Stimulated activated CD8-positive, alpha-beta memory T cell treated with anti-CD3 and anti-CD28 coated beads, Interleukin-15, amount 100 ng/mL, for 48 hours (primary cell): ENCODE measurements at regions not wholly inside any gene's neighbourhood (a gene's known extent, or its start where the extent isn't known, plus 50 kb on each side); places are given as distances from the start of the nearest gene placed in this dataset.
"Not testable (repeated sequence)": the region's sequence is repeated elsewhere in the genome, so short reads cannot be mapped to it uniquely, and the experiment has no call there.

ENCODE experiments used
- DNase-seq, 2 donors: peaks; one replicate each; pipeline ENCODE4 v3.0.0-alpha.2; 2020; ENCODE audit warnings: low read depth in 2 of 2

DNA sequence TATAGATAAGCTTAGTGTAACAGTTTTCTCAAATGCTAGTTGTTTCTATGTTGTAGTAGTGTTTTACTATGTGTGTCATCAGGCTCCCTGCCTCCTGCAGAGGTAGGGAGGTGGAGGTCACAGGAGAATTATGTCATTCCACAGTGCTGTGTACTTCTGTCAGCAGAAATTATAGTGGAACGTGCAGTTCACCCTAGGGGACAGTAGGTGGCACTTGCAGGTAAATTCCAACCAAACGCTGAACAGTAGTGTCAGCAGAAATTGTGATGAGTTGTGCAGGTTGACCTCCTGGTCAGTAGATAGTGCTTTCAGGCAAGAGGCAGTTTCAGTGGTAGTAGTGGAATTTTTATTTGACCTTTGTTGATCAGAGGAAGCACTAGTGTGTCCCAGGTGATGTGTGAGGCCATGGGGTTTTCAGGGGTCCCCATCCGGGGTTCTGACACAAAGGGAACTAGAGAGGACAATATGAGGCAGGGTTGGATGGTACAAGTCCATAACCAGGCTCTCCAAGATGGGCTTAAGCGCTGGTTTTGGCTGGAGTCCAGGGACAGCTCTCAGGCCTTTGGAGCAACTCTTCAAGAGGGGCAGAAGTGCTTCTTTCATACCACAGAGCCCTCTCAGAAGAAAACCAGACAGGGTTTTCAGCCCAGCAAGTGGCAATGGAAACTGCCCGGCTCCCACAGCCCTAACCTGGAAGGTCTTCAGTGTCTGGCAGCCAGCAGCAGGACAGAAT is 402.9 kb downstream of the CYLC2 start:
- DNase-seq, result no peak

DNA sequence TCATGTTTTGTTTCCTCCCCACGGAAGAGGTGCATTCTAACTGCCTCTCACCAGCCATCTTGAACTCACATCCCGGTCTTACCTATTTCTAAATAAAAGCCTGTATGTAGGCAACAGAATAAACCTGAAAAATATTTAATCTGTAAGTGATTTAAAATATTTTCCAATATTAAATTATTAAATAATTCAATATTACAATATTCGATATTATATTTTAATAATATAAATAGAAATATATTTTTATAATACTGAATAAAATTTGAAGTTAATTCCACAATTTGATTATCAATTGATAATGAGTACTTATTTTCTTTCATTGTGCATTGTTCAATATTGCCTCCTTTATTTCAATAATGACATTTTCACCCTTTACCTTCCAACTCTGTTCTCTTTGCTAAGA is 404.4 kb downstream of the CYLC2 start:
- DNase-seq, result no peak

DNA sequence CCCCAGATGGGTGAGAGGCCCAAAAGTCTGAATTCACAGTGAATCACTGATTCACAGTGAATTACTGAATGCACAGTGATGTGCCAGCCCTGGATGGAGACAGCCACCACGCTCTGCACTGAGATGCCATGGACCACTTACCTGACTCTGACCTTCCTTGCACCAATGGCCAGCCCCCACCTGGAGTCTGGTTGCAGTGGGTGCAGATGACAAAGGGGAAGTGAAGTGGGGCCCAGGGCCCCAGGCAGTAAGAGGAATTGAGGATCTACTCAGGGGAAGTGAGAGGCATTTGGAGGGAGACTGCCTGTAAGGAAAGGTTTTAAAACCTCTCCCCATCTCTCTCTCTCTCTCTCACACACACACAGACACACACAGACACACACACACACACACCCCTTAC is 412.1 kb downstream of the CYLC2 start:
- no peak for DNase-seq

DNA sequence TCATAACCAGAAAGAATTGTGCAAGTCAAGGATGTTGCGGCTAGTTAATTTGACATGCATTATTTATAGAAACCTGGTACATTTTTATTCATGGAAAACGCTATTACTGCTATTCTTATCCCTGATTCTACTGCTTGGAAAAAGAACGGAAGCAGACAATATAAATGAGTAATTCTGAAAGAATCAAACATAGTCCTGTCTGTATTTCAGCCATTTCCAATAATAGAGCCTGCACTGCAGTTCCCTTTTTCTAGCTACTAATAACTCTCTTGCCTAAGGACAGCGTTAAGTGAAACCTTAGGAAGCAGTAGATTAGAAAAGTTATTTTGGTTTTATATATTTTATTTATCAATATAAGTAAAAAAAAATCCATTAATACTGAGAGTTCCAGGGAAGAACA is 414.9 kb downstream of the CYLC2 start:
- DNase-seq, result no peak

DNA sequence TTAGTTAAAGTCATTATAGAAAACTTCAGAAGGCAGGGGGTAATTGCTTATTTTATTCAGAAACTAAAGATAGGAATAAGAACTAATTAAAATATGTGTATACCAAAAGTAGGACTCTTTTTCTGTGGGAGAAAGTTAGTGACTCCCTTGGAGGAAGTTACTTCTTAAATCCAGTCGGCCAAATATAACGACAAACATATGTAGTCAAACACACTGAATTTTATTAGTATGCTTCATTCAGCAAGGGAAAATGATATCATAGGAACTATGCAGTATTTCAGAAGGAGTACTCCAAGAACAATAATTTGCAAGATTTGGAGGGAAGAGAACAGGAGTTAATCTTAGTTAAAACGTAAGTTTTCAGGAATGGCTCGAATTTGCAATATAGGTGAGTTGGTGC is 432.6 kb downstream of the CYLC2 start:
- DNase-seq, result no peak

DNA sequence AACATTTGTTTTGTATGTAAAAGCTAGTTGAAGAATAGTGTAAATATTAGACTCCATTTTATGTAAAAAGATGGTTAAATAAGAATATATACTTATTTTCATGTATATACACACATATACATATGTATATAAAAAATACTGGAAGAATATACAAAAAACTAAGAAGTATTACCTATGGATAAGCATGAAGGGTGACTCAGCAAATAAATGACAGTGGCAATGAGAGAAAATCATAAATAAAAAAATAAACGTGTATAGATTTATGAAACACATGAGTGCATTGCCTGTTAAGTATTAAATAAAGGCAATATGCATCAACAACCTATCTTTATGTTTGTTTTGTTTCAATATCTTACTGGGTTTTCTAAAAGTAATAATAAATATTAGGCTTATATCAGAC is 435.3 kb downstream of the CYLC2 start:
- DNase-seq, result no peak

DNA sequence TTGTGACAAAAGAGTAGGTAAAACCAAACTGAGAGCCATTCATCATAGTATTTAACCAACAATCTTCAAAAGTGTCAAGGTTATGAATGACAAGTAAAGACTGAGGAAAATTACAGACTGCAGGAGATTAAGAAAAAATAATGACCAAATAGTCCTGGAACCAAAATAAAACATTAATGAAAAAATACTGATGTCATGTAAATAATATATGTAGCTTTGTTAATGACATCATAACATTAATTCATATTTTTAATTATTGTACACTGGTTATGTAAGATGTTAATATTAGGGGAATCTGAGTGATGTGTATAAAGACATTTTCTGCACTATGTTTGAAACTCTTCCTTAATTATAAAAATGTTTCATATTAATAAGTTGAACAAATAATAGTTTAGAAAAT is 436.7 kb downstream of the CYLC2 start:
- no peak for DNase-seq

DNA sequence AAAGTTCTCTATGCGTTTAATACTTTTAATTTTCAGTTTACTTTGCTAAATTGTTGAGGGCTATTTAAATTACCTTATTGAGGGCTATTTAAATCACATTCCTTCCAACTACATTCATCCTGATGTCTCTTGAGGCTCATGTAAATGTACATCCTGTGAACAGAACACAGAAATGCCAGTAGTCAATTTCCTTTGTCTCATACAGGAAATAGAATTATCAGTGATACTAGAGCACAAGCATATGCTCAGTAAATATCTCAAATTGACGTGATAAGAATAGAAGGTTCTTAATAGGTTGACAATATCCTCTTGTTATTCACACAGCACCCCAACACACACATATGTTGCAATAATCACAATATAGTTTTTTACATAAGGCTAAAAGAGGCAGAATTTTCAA is 449.0 kb downstream of the CYLC2 start:
- no peak for DNase-seq

DNA sequence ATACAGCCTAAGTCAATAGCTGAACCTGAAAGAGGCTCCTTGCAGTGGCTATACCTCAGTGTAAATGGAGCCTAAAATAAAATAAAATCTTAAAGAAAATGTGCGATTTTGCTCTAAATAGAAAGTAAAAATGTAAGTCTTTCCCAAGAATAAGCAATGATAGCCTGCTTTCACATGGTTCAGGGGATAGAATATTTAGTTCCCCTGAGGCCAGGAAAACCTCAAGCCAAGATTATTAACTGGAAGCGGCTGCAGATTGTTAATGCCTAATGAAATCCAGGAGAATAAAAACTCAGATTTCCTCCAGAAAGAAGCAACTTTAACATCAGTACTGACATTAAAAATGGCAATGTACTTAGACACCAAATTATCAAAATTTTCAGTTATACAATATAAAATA is 463.7 kb downstream of the CYLC2 start:
- DNase-seq, result no peak

DNA sequence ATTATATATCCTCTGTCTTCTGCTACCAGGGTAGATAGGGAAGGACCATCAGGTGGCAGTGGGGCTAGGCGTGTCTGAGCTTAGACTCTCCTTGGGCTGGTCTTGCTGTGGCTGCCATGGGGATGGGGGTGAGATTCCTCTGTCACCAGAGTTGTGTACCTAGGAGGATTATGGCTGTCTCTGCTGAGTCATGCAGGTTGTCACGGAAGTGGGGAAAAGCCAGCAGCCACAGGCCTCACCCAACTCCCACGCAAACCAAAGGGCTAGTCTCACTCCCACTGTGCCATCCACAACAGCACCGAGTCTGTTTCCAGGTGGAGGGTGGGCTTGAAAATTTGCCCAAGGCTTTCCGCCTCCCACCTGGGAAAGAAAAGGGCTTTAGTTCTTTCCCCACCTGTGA is 476.1 kb downstream of the CYLC2 start:
- DNase-seq, result no peak

DNA sequence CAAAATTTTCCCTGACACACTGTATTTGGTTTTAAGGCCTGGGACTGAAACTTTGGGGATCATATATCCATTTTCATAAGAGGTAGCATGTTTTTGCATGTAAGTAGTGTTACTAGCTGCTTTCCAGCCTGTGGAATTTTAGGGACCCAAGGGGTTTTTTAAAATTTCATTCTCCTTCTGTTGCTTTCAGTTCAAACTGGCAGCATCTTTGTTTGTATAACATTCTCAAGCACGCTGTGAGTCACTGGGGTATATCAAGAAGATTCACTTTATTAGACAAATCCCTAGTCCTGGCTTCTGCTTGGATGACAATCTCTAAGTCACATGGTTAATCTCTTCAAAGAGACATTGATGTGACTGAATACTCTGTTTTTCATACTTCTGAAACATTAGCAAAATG is 479.0 kb downstream of the CYLC2 start:
- no peak for DNase-seq

DNA sequence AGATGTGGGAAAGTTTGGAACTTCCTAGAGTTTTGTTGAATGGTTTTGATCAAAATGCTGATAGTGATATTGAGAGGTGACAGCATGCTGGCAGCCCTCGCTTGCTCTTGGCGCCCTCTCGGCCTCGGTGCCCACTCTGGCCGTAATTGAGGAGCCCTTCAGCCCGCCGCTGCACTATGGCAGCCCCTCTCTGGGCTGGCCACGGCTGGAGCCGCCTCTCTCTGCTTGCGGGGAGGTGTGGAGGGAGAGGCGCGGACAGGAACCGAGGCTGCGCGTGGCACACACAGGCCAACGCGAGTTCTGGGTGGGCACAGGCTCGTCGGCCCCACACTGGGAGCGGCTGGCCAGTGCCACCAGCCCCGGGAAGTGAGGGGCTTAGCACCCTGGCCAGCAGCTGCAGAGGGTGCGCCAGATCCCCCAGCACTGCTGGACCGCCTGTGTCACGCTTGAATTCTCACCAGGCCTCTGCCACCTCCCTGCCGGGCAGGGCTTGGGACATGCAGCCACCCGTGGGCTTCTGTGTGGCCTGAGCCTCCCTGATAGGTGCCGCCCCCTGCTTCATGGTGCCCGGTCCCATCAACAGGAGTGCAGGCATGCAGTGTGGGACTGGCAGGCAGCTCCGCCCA is 488.5 kb downstream of the CYLC2 start:
- no peak for DNase-seq

DNA sequence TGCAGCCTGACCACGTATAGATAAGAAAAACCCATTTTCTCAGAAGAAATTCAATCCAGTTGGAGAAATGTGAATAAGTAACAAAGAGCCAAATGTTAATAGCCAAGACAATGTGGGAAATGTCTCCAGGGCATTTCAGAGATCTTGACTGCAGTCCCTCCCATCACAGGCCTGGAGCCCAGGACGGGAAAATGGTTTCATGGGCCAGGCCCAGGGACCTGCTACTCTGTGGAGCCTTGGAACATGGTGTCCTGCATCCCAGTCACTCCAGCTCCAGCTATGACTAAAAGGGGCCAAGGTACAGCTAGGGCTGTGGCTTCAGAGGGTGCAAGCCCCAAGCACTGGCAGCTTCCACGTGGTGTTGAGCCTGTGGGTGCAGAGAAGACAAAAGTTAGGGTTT is 490.0 kb downstream of the CYLC2 start:
- no peak for DNase-seq

DNA sequence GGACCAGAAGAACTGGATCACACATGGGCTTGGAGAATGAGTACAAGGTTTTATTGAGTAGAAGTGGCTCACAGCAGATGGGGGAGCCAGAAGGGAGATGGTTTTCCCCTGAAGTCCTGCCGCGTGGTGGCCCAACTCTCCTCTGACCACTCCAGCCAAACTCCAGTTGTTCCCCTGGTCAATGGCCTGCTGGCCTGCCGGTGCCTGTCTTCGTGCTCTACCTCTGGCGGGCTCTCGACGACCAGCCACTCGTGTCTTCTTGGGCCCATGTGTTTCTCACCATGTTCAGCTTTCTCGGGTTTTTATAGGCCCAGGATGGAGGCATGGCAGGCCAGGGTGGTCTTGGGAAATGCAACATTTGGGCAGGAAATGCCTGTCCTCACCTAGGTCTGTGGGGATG is 519.6 kb downstream of the CYLC2 start:
- no peak for DNase-seq

DNA sequence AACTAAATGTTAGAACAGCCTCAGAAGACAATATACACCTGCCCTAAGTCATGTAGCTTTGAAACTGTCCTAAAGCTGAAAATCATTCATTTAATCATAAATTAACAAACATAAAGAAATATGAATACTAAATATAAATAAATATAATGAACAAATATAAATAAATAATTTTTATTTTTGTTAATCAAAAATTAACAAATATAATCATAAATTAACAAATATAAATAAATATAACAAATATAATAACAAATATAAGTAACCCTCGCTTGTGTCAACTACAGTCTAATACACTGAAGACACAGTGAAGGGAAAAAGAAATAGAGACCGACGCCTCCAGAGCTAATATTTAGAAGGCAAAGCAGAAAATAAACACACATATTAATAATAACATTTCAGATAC is 527.3 kb downstream of the CYLC2 start:
- DNase-seq, result no peak

DNA sequence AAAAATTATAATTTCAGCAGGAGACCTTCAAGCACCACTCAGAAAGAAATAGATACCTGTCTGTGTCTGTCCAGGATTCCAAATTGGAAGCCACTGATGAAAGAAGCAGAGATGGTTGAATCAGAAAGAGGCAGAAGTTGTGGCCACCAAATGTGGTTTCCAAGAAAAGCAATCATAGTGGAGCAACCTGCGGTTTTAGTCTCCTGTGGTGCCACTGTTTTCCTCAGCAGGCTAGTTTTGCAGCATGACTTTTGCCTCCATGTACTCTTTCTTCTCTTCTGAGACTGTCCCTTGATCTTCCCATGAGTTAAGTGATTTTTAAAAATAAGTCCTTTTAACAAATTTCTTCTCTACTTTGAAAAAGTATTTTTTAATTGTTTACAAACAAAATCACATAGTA is 535.8 kb downstream of the CYLC2 start:
- no peak for DNase-seq

DNA sequence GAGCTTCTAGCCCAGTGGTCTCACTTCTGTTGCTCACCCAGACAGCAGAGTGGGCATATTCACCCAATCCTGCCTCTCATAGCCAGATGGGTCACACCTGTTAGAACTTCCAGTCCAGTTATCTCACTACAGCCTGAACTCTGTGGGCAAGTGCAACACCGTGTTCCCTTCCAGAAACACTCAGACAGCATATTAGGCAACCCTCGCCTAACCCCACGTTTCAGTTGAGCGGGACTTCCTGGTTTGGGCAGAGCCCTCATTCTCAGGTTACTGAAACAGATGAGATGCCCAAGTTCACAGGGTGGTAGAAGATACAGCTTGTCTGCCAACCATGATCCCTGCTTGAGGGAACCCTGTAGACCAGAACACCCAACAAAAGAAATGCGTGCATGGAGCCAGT is 538.2 kb downstream of the CYLC2 start:
- no peak for DNase-seq

DNA sequence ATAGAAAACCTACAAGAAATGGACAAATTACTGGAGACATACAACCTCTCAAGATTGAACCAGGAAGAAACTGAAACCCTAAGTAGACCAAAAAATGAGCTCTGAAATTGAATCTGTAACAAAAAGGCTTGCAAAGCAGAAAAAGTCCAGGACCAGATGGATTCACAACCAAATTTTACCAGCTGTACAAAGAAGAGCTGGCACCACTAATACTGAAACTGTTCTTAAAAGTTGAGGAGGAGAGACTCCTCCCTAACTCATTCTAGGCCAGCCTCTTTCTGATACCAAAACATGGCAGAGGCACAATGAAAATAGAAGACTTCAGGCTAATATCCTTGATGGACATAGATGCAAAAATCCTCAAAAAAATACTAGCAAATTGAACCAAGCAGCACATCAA is 542.3 kb downstream of the CYLC2 start:
- DNase-seq, result no peak

DNA sequence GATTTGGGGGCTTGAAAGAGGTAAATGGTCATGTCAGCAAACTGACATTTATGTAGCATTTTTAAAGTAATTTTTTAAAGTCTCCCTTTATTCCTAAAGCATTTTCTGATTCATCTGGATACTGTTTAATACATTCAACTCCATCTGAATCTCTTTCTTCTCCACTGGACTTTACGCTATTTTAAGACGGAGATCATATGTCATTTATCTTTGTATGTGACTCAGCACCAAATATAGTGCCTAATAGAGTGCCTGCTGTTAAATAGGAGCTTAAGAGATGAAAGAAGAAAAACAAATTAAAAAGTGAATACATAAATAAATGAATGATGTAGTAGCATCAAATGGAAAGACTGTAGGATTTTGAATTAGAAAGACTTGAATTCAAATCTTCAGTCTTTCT is 548.8 kb upstream of the SMC2 start:
- no peak for DNase-seq

DNA sequence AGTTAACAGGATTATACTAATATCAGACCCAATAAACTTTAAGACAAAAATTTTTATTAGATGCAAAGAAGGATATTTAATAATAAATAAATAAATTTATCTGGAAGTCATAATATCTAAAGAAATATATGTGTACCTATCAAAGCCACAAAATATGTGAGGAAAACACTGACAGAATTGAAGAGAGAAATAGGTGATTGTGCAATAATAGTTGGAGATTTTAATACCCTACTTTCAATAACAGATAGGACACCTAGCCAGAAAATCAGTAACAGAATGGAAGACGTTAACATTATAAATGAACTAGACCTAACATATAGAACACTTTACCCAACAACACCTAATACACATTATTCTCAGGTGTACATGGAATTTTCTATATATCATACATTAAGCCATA is 541.4 kb upstream of the SMC2 start:
- DNase-seq, result no peak

DNA sequence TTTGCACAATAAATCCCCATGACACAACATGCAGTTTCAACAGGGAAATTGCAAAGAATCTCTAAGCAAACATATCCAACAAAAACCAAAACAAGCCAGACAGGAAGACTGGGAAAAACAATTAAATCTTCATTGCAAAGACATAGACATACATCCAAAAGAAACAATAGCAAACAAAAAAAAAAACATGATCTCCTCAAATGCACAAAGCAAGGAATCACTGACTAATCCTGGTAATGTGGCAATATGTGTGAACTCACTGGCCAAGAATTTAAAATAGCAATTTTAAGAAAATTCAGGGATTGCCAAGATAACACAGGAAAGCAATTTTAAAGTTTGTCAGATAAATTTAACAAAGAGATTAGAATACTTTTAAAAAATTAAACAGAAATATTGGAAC is 520.1 kb upstream of the SMC2 start:
- no peak for DNase-seq

DNA sequence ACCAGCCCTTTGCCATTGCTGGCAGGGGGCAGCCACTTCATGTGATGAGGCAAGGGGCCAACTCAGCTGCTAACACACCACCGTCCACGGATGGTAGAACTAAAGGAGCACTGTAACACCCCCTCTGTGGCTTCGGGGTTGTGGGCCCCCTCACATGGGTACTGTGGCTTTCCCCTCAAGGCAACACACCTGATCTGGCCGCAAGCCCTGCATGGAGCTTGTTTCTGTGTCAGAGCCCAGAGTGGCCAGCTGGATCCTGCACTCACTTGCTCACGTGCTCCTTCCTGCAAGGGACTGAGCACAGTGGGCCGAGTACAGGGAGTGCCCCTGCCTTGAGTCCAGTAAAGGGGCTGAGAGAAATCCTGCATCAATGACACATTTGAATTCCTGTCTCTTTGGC is 507.4 kb upstream of the SMC2 start:
- DNase-seq, result no peak

DNA sequence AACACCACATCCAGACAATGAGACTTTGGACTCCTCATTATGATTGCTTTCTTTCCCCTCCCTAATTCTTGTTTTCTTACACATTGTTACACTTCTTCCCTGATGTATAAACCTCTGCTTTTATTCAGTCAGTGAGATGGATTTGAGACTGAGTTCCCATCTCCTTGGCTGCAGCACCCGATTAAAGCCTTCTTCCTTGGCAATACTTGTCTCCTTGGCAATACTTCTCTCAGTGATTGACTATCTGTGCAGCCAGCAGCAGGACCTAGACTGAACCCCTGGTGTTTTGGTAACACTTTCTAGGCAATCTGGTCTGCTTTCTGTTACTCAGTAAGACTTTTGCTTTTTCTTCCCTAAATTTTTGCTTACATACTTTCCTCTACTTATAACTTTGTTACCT is 492.8 kb upstream of the SMC2 start:
- no peak for DNase-seq

DNA sequence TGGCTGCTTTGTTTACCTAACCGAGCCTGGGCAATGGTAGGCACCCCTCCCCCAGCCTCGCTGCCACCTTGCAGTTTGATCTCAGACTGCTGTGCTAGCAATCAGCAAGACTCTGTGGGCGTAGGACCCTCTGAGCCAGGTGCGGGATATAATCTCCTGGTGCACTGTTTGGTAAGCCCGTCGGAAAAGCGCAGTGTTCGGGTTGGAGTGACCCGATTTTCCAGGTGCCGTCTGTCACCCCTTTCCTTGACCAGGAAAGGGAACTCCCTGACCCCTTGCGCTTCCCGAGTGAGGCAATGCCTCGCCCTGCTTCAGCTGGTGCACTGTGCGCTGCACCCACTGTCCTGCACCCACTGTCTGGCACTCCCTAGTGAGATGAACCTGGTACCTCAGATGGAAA is 482.2 kb upstream of the SMC2 start:
- not testable (repeated sequence) for DNase-seq
